ENCODE measurements at regions not wholly inside any gene's neighbourhood (a gene's known extent, or its start where the extent isn't known, plus 50 kb on each side); places are given as distances from the start of the nearest gene placed in this dataset.

DNA sequence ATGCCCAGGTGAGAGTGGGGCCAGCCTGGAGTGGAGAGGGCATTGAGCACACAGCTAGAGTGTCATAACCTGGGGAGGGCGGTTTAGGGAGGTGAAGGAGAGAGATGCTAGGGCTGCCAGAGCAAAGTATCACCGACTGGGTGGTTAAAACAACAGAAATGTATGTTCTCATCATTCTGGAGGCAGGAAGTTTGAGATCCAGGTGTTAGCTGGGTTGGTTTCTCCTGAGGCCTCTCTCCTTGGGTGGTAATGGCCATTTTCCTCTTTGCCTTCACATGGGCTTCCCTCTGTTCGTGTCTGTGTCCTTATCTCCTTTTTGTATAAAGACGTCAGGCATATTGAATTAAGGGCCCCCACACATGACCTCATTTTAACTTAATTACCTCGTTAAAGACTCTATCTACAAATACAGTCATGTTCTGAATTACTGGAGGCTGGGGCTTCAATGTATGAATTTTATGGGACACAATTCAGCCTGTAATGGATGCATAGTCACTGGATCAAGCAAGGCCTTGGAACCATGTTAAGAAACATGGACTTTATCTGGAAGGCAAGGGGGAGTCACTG is 118.6 kb upstream of the IL12B start:
- BruUV-seq (replicated peaks), result no TSS peak
- Histone ChIP-seq H3K4me3 (no peak overlapping the region), H3K9ac (ENCODE audit: control insufficient read depth, insufficient read depth, low read length) (no peak overlapping the region), H3K9me3 (replicated peaks; ENCODE audit: control insufficient read depth, insufficient read depth, low read length) (no peaks in the 10 kb centered on the region), H3K27me3 (replicated peaks in 1 of 2; ENCODE audit: control insufficient read depth in 2 of 2, insufficient read depth in 2 of 2, low read length in 1 of 2) (no peaks in the 10 kb centered on the region), H3K27ac (ENCODE audit: control insufficient read depth, insufficient read depth) (no peak overlapping the region), H3K36me3 (ENCODE audit: control insufficient read depth in 2 of 2, insufficient read depth in 2 of 2, low read length in 1 of 2) (no peaks in the 10 kb centered on the region), H2AFZ (ENCODE audit: control insufficient read depth, low read depth, low read length) (no peak overlapping the region), H3K4me2 (ENCODE audit: control insufficient read depth, insufficient read depth) (no peak overlapping the region), H4K20me1 (ENCODE audit: control insufficient read depth, insufficient read depth) (no peaks in the 10 kb centered on the region), H3K4me1 (ENCODE audit: control insufficient read depth, insufficient read depth, low read length) (peaks cover 12% of the 10 kb centered on the region), H3K79me2 (ENCODE audit: control insufficient read depth, insufficient read depth, low read length) (no peaks in the 10 kb centered on the region)
- ChIA-PET SMC1A (ENCODE audit: uncharacterized antibody, unreplicated experiment) (interaction anchor here (4.3 kb wide), 1 partner anchor 17 kb away, joined by 23 read pairs; no protein-coding TSS in a partner anchor), POLR2A (no interaction called here), CTCF (interaction anchor here (0.9 to 1.5 kb wide), 3 partner anchors 16 to 577 kb away, joined by 3 to 4 read pairs (median 4); no protein-coding TSS in a partner anchor), RAD21 (ENCODE audit: unreplicated experiment) (interaction anchor here (1.3 kb wide), 2 partner anchors 117 to 186 kb away, joined by 3 read pairs; partner anchors contain the start of gene UBLCP1)
- FAIRE-seq (no peak), DNase-seq (ENCODE audit: low read depth, low spot score) (no peak), ATAC-seq (no peak)
- intact Hi-C loops (cut with micrococcal nuclease; ENCODE audit: unreplicated experiment), result no loop called here
- in situ Hi-C loops (cut with MboI), result loop anchor here (5.0 to 10.0 kb wide), 2 partner anchors 466 to 538 kb away; partner anchors contain the start of gene ADRA1B
- 50% methylated on average over 5 of the region's 5 CpGs for WGBS (ENCODE audit: insufficient coverage, insufficient replicate concordance, low lambda C conversion rate, missing lambda C conversion rate)
- TF ChIP-seq RBBP5 (conservative IDR thresholded peaks at IDR 0.05) (no peak), SIN3A (IDR thresholded peaks at IDR 0.05; ENCODE audit: low read depth, low read length) (no peak), NFXL1 (IDR thresholded peaks at IDR 0.05; ENCODE audit: borderline replicate concordance) (no peak), TARDBP (IDR thresholded peaks at IDR 0.05; ENCODE audit: borderline replicate concordance) (no peak), CHD4 (IDR thresholded peaks at IDR 0.05) (no peak), YY1 (IDR thresholded peaks at IDR 0.05; ENCODE audit: low read depth, low read length) (no peak), ZNF622 (IDR thresholded peaks at IDR 0.05) (no peak), HDAC6 (IDR thresholded peaks at IDR 0.05; ENCODE audit: unreplicated experiment) (no peak), ZNF384 (IDR thresholded peaks at IDR 0.05; ENCODE audit: borderline replicate concordance, low read depth, low read length) (no peak), MTA2 (IDR thresholded peaks at IDR 0.05; ENCODE audit: low read depth) (no peak), RUNX3 (IDR thresholded peaks at IDR 0.05; ENCODE audit: low read length) (no peak), RFX5 (IDR thresholded peaks at IDR 0.05; ENCODE audit: low read depth, low read length) (no peak), BRCA1 (IDR thresholded peaks at IDR 0.05; ENCODE audit: low read depth, low read length) (no peak), TCF3 (IDR thresholded peaks at IDR 0.05; ENCODE audit: borderline replicate concordance, insufficient read depth, low read depth, low read length) (no peak), SREBF2 (IDR thresholded peaks at IDR 0.05; ENCODE audit: low read length) (no peak)
- TF ChIP-seq, protein P1, sequence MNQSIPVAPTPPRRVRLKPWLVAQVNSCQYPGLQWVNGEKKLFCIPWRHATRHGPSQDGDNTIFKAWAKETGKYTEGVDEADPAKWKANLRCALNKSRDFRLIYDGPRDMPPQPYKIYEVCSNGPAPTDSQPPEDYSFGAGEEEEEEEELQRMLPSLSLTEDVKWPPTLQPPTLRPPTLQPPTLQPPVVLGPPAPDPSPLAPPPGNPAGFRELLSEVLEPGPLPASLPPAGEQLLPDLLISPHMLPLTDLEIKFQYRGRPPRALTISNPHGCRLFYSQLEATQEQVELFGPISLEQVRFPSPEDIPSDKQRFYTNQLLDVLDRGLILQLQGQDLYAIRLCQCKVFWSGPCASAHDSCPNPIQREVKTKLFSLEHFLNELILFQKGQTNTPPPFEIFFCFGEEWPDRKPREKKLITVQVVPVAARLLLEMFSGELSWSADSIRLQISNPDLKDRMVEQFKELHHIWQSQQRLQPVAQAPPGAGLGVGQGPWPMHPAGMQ (IDR thresholded peaks at IDR 0.05; ENCODE audit: borderline replicate concordance), result no peak
- TF ChIP-seq, protein P2, sequence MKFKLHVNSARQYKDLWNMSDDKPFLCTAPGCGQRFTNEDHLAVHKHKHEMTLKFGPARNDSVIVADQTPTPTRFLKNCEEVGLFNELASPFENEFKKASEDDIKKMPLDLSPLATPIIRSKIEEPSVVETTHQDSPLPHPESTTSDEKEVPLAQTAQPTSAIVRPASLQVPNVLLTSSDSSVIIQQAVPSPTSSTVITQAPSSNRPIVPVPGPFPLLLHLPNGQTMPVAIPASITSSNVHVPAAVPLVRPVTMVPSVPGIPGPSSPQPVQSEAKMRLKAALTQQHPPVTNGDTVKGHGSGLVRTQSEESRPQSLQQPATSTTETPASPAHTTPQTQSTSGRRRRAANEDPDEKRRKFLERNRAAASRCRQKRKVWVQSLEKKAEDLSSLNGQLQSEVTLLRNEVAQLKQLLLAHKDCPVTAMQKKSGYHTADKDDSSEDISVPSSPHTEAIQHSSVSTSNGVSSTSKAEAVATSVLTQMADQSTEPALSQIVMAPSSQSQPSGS (IDR thresholded peaks at IDR 0.05; ENCODE audit: low read length), result no peak

All from GM12878 (cell line).